Panc1 (cell line): ENCODE measurements at regions not wholly inside any gene's neighbourhood (a gene's known extent, or its start where the extent isn't known, plus 50 kb on each side); places are given as distances from the start of the nearest gene placed in this dataset.

ENCODE experiments used
- ATAC-seq: fragments of 200-7000 bp; cut with Tn5 transposase; 2 replicates; pipeline ENCODE4 v1.9.1; 2020; ENCODE audit warnings: mild to moderate bottlenecking, moderate library complexity
- BruUV-seq: library from RNA; stranded (reverse); fragments of 400-500 nt; replicated peaks from 2 replicates; lab custom pipeline; 2021; lab: Mats Ljungman, UMichigan
- CTCF ChIA-PET: fragments of 300-600 bp; sonication (Branson Sonifier 250); formaldehyde crosslinking; loops from one replicate; lab custom pipeline; 2022; ENCODE audit warnings: antibody characterized with exemption; lab: Charles Lee
- POLR2A ChIA-PET: fragments of 300-600 bp; sonication (Branson Sonifier 250); formaldehyde crosslinking; loops from one replicate; lab custom pipeline; 2022; ENCODE audit warnings: antibody characterized with exemption; lab: Charles Lee
- DNase-seq: peaks from one replicate; pipeline ENCODE4 v3.0.0-alpha.2; 2010; ENCODE audit warnings: low read depth, low spot score
- H3K27ac ChIP-seq: 2 replicates; pipeline ENCODE4 v1.5.1; 2011; ENCODE audit warnings: mild to moderate bottlenecking, low read length, inconsistent platforms
- H3K27me3 ChIP-seq: fragments of 200-500 bp; sonication (Bioruptor generic); 2 replicates; pipeline ENCODE4 v1.6.0; 2014; ENCODE audit warnings: low read length, inconsistent platforms; ENCODE audit not compliant: control insufficient read depth, insufficient read depth
- H3K36me3 ChIP-seq: fragments of 200-500 bp; sonication (Bioruptor generic); 2 replicates; pipeline ENCODE4 v1.5.1; 2014; ENCODE audit warnings: inconsistent platforms, mild to moderate bottlenecking, low read length, moderate library complexity; ENCODE audit not compliant: control insufficient read depth, insufficient read depth
- H3K4me1 ChIP-seq: 2 replicates; pipeline ENCODE4 v1.5.1; 2011; ENCODE audit warnings: inconsistent platforms, mild to moderate bottlenecking, low read length, moderate library complexity; ENCODE audit not compliant: control insufficient read depth, insufficient read depth
- H3K4me3 ChIP-seq, 2 experiments: 2 replicates each; pipeline ENCODE4 v1.5.1; 2011 to 2012; ENCODE audit warnings: low read depth in 2 of 2, low read length in 2 of 2, mild to moderate bottlenecking in 2 of 2, inconsistent platforms in 1 of 2, moderate library complexity in 1 of 2
- H3K9me3 ChIP-seq: fragments of 200-500 bp; sonication (Bioruptor generic); 2 replicates; pipeline ENCODE4 v1.5.1; 2014; ENCODE audit warnings: low read depth, mild to moderate bottlenecking, inconsistent platforms, low read length, moderate library complexity; ENCODE audit not compliant: control insufficient read depth, insufficient read depth
- POLR2AphosphoS5 ChIP-seq: IDR thresholded peaks from 2 replicates; pipeline ENCODE4 v1.6.1; 2012; ENCODE audit warnings: mild to moderate bottlenecking, low read depth, low read length, moderate library complexity
- SIN3A ChIP-seq: IDR thresholded peaks from 2 replicates; pipeline ENCODE4 v1.6.1; 2012; ENCODE audit warnings: low read depth, mild to moderate bottlenecking, low read length, moderate library complexity, borderline replicate concordance; ENCODE audit not compliant: insufficient read depth
- TCF7L2 ChIP-seq: IDR thresholded peaks from 2 replicates; pipeline ENCODE4 v1.6.1; 2011; ENCODE audit warnings: mild to moderate bottlenecking, low read depth, low read length, inconsistent platforms
- in situ Hi-C: cut with HindIII; loops from 2 replicates; pipeline ENCODE4 v1.10.0; 2016; ENCODE audit warnings: low sequenced_read_pairs, low pct_unique_long_range_greater_than_20kb
- intact Hi-C: fragments of 100-400 bp; cut with micrococcal nuclease; formaldehyde crosslinking; loops from one replicate; pipeline ENCODE4 v1.10.0; 2022; ENCODE audit not compliant: unreplicated experiment
- TF ChIP-seq, protein P1 (sequence below), 2 experiments: IDR thresholded peaks; 2 replicates each; pipeline ENCODE4 v1.6.1; 2011 to 2012; ENCODE audit warnings: low read depth in 2 of 2, control low read depth in 1 of 2, low read length in 1 of 2, mild to moderate bottlenecking in 1 of 2, moderate library complexity in 1 of 2; ENCODE audit not compliant: insufficient read depth in 1 of 2
- TF ChIP-seq, protein P2 (sequence below): fragments of 450-650 bp; IDR thresholded peaks from 2 replicates; pipeline ENCODE4 v1.5.1; 2017; ENCODE audit warnings: mild to moderate bottlenecking

- H3K36me3 ChIP-seq, result no peaks in the 10 kb centered on the region
- H3K27ac ChIP-seq, result no peak overlapping the region
- POLR2A ChIA-PET, result no interaction called here
- no peaks in the 10 kb centered on the region for H3K4me1 ChIP-seq
- BruUV-seq, result no TSS peak
- no peaks in the 10 kb centered on the region for H3K9me3 ChIP-seq
- H3K27me3 ChIP-seq, result no peaks in the 10 kb centered on the region
- TF ChIP-seq SIN3A (no peak), TCF7L2 (no peak), POLR2AphosphoS5 (no peak)
- TF ChIP-seq, protein P1, sequence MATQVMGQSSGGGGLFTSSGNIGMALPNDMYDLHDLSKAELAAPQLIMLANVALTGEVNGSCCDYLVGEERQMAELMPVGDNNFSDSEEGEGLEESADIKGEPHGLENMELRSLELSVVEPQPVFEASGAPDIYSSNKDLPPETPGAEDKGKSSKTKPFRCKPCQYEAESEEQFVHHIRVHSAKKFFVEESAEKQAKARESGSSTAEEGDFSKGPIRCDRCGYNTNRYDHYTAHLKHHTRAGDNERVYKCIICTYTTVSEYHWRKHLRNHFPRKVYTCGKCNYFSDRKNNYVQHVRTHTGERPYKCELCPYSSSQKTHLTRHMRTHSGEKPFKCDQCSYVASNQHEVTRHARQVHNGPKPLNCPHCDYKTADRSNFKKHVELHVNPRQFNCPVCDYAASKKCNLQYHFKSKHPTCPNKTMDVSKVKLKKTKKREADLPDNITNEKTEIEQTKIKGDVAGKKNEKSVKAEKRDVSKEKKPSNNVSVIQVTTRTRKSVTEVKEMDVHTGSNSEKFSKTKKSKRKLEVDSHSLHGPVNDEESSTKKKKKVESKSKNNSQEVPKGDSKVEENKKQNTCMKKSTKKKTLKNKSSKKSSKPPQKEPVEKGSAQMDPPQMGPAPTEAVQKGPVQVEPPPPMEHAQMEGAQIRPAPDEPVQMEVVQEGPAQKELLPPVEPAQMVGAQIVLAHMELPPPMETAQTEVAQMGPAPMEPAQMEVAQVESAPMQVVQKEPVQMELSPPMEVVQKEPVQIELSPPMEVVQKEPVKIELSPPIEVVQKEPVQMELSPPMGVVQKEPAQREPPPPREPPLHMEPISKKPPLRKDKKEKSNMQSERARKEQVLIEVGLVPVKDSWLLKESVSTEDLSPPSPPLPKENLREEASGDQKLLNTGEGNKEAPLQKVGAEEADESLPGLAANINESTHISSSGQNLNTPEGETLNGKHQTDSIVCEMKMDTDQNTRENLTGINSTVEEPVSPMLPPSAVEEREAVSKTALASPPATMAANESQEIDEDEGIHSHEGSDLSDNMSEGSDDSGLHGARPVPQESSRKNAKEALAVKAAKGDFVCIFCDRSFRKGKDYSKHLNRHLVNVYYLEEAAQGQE (IDR thresholded peaks at IDR 0.05; ENCODE audit: insufficient read depth in 1 of 2, low read depth in 2 of 2, low read length in 1 of 2), result no peak
- TF ChIP-seq, protein P2, sequence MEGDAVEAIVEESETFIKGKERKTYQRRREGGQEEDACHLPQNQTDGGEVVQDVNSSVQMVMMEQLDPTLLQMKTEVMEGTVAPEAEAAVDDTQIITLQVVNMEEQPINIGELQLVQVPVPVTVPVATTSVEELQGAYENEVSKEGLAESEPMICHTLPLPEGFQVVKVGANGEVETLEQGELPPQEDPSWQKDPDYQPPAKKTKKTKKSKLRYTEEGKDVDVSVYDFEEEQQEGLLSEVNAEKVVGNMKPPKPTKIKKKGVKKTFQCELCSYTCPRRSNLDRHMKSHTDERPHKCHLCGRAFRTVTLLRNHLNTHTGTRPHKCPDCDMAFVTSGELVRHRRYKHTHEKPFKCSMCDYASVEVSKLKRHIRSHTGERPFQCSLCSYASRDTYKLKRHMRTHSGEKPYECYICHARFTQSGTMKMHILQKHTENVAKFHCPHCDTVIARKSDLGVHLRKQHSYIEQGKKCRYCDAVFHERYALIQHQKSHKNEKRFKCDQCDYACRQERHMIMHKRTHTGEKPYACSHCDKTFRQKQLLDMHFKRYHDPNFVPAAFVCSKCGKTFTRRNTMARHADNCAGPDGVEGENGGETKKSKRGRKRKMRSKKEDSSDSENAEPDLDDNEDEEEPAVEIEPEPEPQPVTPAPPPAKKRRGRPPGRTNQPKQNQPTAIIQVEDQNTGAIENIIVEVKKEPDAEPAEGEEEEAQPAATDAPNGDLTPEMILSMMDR, result no peak
- ATAC-seq, result no peak
- no peak overlapping the region for H3K4me3 ChIP-seq
- in situ Hi-C loops (no loop called here), intact Hi-C loops (no loop called here)
- CTCF ChIA-PET, result no interaction called here
- DNase-seq, result no peak
Measured at GRCh38 chr2:210961249-210961648, 404.9 kb downstream of the CPS1 start.

DNA sequence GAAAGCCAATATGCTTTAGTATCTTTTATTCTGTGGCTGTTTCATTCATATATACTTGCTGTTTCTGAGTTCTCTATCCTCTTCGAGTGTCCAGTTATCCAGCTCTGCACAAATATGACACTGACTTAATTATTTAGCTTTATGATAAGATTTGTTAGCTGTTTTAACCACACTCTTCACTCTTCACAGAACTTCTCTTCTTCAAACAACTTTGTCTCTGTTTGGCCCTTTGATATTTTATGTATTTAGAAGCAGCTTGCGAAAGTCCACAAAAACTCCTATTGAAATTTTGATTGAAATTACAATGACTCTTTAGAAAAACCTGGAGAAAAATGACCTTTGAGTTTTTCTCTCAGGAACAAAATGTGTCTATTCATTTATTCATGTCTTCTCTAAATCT lies 407.0 kb downstream of the CPS1 start:
- ChIA-PET POLR2A (no interaction called here), CTCF (no interaction called here)
- Histone ChIP-seq H3K27ac (no peak overlapping the region), H3K4me3 (no peak overlapping the region), H3K9me3 (no peaks in the 10 kb centered on the region), H3K36me3 (no peaks in the 10 kb centered on the region), H3K27me3 (no peaks in the 10 kb centered on the region), H3K4me1 (no peaks in the 10 kb centered on the region)
- intact Hi-C loops (no loop called here), in situ Hi-C loops (no loop called here)
- BruUV-seq, result no TSS peak
- no peak for ATAC-seq
- no peak for DNase-seq
- TF ChIP-seq, protein P2, result no peak
- TF ChIP-seq, protein P1 (IDR thresholded peaks at IDR 0.05; ENCODE audit: insufficient read depth in 1 of 2, low read depth in 2 of 2, low read length in 1 of 2), result no peak
- TF ChIP-seq SIN3A (no peak), POLR2AphosphoS5 (no peak), TCF7L2 (no peak)
